MM.1S (cell line): ENCODE measurements at regions not wholly inside any gene's neighbourhood (a gene's known extent, or its start where the extent isn't known, plus 50 kb on each side); places are given as distances from the start of the nearest gene placed in this dataset.

ENCODE experiments used
- DNase-seq: peaks from one replicate; pipeline ENCODE4 v3.0.0-alpha.2; 2015
- H2AFZ ChIP-seq: fragments of 300-600 bp; sonication (generic); 2 replicates; pipeline ENCODE4 v1.6.0; 2016; ENCODE audit warnings: antibody characterized with exemption, low read length
- H3F3A ChIP-seq: fragments of 300-600 bp; sonication (generic); 2 replicates; pipeline ENCODE4 v1.6.1; 2016; ENCODE audit warnings: mild to moderate bottlenecking, antibody characterized with exemption, low read length, moderate library complexity, mixed read lengths; ENCODE audit not compliant: insufficient read depth
- H3K27ac ChIP-seq: fragments of 300-600 bp; sonication (generic); 2 replicates; pipeline ENCODE4 v1.5.1; 2016; ENCODE audit warnings: mild to moderate bottlenecking, low read length
- H3K27me3 ChIP-seq: fragments of 300-600 bp; sonication (generic); replicated peaks from 2 replicates; pipeline ENCODE4 v1.6.0; 2016; ENCODE audit warnings: low read length; ENCODE audit not compliant: insufficient read depth
- H3K36me3 ChIP-seq: fragments of 300-600 bp; sonication (generic); replicated peaks from 2 replicates; pipeline ENCODE4 v1.6.1; 2016; ENCODE audit warnings: mild to moderate bottlenecking, low read length, mixed read lengths; ENCODE audit not compliant: insufficient read depth
- H3K4me1 ChIP-seq: fragments of 300-600 bp; sonication (generic); 2 replicates; pipeline ENCODE4 v1.6.1; 2016; ENCODE audit warnings: low read length, mixed read lengths
- H3K4me2 ChIP-seq: fragments of 300-600 bp; sonication (generic); 2 replicates; pipeline ENCODE4 v1.6.0; 2016; ENCODE audit warnings: low read depth, low read length
- H3K4me3 ChIP-seq: fragments of 300-600 bp; sonication (generic); 2 replicates; pipeline ENCODE4 v1.5.1; 2016; ENCODE audit warnings: low read length, mixed read lengths
- H3K79me2 ChIP-seq: fragments of 300-600 bp; sonication (generic); 2 replicates; pipeline ENCODE4 v1.6.1; 2016; ENCODE audit warnings: mixed run types, low read length, mixed read lengths
- H3K9ac ChIP-seq: fragments of 300-600 bp; sonication (generic); 2 replicates; pipeline ENCODE4 v1.6.1; 2016; ENCODE audit warnings: low read length, mixed read lengths
- H3K9me2 ChIP-seq: fragments of 300-600 bp; sonication (generic); replicated peaks from 2 replicates; pipeline ENCODE4 v1.6.1; 2016; ENCODE audit warnings: mild to moderate bottlenecking, low read length, mixed read lengths; ENCODE audit not compliant: insufficient read depth
- H3K9me3 ChIP-seq: fragments of 300-600 bp; sonication (generic); replicated peaks from 2 replicates; pipeline ENCODE4 v1.6.1; 2016; ENCODE audit warnings: mild to moderate bottlenecking, low read length, mixed read lengths; ENCODE audit not compliant: insufficient read depth
- H4K20me1 ChIP-seq: fragments of 300-600 bp; sonication (generic); 2 replicates; pipeline ENCODE4 v1.6.1; 2016; ENCODE audit warnings: mild to moderate bottlenecking, low read length, moderate library complexity, mixed read lengths; ENCODE audit not compliant: insufficient read depth
- EZH2 ChIP-seq: fragments of 300-600 bp; sonication (generic); optimal IDR thresholded peaks from 2 replicates; pipeline ENCODE3; 2017; ENCODE audit warnings: low read depth, mild to moderate bottlenecking, antibody characterized with exemption, low read length, mixed read lengths
- EZH2phosphoT487 ChIP-seq: fragments of 300-600 bp; sonication (generic); IDR thresholded peaks from 2 replicates; pipeline ENCODE4 v1.6.1; 2018; ENCODE audit warnings: antibody characterized with exemption, low read length
- TF ChIP-seq, protein P1 (sequence below): fragments of 300-600 bp; sonication (generic); IDR thresholded peaks from 2 replicates; pipeline ENCODE4 v1.5.1; 2016; ENCODE audit warnings: antibody characterized with exemption, low read length, mixed read lengths

DNA sequence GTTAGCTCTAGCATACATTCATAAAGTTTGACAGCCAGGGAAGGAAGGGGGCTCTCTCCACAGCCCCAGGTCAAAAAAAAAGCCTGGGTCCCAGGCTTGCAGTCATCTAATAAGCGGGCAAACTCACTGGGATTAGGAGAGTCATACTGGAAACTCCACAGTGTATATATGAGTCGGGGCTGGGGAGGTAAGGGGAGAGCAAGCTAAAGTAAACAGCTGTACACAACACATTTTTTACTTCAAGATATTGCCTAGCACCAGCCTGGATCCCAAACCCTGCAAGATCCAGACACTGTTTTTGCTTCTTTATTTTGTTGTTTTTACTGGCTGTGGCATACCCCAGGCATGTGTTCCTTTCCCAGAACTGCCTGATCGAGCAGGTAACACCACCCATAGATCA lies 291.3 kb upstream of the TANK start:
- H3K9ac ChIP-seq, result no peak overlapping the region
- H3K27ac ChIP-seq, result no peak overlapping the region
- no peaks in the 10 kb centered on the region for H3F3A ChIP-seq
- no peaks in the 10 kb centered on the region for H3K9me3 ChIP-seq
- TF ChIP-seq, protein P1, sequence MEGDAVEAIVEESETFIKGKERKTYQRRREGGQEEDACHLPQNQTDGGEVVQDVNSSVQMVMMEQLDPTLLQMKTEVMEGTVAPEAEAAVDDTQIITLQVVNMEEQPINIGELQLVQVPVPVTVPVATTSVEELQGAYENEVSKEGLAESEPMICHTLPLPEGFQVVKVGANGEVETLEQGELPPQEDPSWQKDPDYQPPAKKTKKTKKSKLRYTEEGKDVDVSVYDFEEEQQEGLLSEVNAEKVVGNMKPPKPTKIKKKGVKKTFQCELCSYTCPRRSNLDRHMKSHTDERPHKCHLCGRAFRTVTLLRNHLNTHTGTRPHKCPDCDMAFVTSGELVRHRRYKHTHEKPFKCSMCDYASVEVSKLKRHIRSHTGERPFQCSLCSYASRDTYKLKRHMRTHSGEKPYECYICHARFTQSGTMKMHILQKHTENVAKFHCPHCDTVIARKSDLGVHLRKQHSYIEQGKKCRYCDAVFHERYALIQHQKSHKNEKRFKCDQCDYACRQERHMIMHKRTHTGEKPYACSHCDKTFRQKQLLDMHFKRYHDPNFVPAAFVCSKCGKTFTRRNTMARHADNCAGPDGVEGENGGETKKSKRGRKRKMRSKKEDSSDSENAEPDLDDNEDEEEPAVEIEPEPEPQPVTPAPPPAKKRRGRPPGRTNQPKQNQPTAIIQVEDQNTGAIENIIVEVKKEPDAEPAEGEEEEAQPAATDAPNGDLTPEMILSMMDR, result no peak
- no peak for TF ChIP-seq EZH2phosphoT487
- TF ChIP-seq EZH2, result no peak
- no peak overlapping the region for H3K4me2 ChIP-seq
- no peaks in the 10 kb centered on the region for H4K20me1 ChIP-seq
- H3K79me2 ChIP-seq, result no peaks in the 10 kb centered on the region
- no peak overlapping the region for H2AFZ ChIP-seq
- H3K4me1 ChIP-seq, result no peaks in the 10 kb centered on the region
- H3K27me3 ChIP-seq, result no peaks in the 10 kb centered on the region
- DNase-seq, result no peak
- H3K4me3 ChIP-seq, result no peak overlapping the region
- H3K36me3 ChIP-seq, result no peaks in the 10 kb centered on the region
- no peaks in the 10 kb centered on the region for H3K9me2 ChIP-seq

DNA sequence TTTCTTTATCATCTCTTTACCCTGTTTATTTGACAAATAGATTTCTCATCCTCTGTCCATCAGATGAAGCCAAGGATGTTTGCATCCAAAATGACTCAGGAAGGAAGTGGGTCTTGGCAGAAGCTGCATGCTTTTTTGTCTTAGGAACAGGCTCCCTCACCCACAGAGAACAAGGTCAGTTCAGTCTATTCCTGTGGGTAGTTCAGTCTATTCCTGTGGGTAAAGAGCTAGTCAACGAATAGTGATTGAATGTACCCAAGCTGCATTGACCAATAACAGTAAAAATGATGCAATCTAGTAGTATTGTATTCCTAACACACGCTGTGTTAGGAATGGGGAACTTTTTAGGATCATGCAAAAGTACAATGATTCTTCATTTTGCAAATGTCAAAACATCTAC lies 290.8 kb upstream of the TANK start:
- TF ChIP-seq EZH2phosphoT487, result no peak
- no peak for TF ChIP-seq EZH2
- TF ChIP-seq, protein P1, result no peak
- Histone ChIP-seq H3K79me2 (no peaks in the 10 kb centered on the region), H4K20me1 (no peaks in the 10 kb centered on the region), H3K4me3 (no peak overlapping the region), H3K9ac (no peak overlapping the region), H3K4me2 (no peak overlapping the region), H3K9me2 (no peaks in the 10 kb centered on the region), H3K27me3 (no peaks in the 10 kb centered on the region), H3K9me3 (no peaks in the 10 kb centered on the region), H3F3A (no peaks in the 10 kb centered on the region), H3K4me1 (no peaks in the 10 kb centered on the region), H3K27ac (no peak overlapping the region), H3K36me3 (no peaks in the 10 kb centered on the region), H2AFZ (no peak overlapping the region)
- no peak for DNase-seq

DNA sequence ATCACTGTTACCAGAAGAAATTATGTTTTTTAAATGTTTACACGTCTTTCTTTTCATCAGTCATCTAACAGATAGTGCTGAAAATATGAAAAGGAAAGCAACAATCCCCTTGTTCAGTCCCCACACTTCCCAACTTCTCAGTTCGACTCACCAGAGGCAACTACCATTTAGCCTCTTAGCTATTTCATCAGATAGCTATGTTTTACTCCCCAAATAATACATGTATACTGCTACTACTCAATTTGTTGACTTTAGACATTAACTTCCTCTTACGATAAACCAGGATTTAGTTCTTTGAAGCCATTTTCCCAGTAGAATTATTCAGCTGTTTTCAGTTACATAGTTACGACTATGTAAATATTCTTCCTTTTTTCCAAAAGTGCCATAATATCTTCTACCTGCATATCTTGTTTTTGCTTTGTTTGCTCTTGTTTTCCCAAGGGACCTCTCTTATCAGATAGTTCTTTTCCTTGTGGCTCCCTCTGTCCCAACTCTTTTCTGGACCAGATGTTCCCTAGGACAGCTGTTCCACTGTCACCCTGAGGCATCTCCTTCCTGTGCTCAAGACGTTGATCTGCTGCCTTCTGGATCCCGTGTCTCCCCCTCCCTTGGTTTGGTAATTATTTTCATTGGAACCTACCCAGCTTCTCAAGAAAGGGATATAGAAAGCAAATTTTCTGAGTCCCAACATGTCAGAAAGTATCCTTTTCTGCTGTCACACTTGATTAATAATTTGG lies 289.3 kb upstream of the TANK start:
- TF ChIP-seq EZH2 (no peak), EZH2phosphoT487 (no peak)
- TF ChIP-seq, protein P1, result no peak
- no peak for DNase-seq
- Histone ChIP-seq H3K4me3 (no peak overlapping the region), H3K79me2 (no peaks in the 10 kb centered on the region), H3F3A (no peaks in the 10 kb centered on the region), H3K36me3 (no peaks in the 10 kb centered on the region), H3K27ac (no peak overlapping the region), H3K9me2 (no peaks in the 10 kb centered on the region), H3K9me3 (no peaks in the 10 kb centered on the region), H3K27me3 (no peaks in the 10 kb centered on the region), H3K4me1 (no peaks in the 10 kb centered on the region), H3K4me2 (no peak overlapping the region), H3K9ac (no peak overlapping the region), H2AFZ (no peak overlapping the region), H4K20me1 (no peaks in the 10 kb centered on the region)
